Neural cell (in vitro differentiated cells): ENCODE measurements at regions not wholly inside any gene's neighbourhood (a gene's known extent, or its start where the extent isn't known, plus 50 kb on each side); places are given as distances from the start of the nearest gene placed in this dataset.

Experiments
- EZH2 ChIP-seq: fragments of 200-600, 300-800 bp; shearing (Covaris generic), sonication (generic); IDR thresholded peaks from 2 replicates; pipeline ENCODE4 v1.6.1; 2014; ENCODE audit warnings: antibody characterized with exemption, low read length, borderline replicate concordance, mild to moderate bottlenecking; ENCODE audit not compliant: insufficient read depth, poor library complexity, severe bottlenecking
- MXI1 ChIP-seq: fragments of 450-650 bp; conservative IDR thresholded peaks from 2 replicates; pipeline ENCODE4 v1.6.1; 2014; ENCODE audit warnings: antibody characterized with exemption, mild to moderate bottlenecking; ENCODE audit not compliant: poor library complexity, severe bottlenecking
- TAF1 ChIP-seq: IDR thresholded peaks from 2 replicates; pipeline ENCODE4 v1.6.1; 2012; ENCODE audit warnings: low read depth
- TF ChIP-seq, protein P1 (sequence below): fragments of 450-650 bp; IDR thresholded peaks from 2 replicates; pipeline ENCODE4 v1.5.1; 2014; ENCODE audit warnings: antibody characterized with exemption, mild to moderate bottlenecking, moderate library complexity; ENCODE audit not compliant: poor library complexity, severe bottlenecking

DNA sequence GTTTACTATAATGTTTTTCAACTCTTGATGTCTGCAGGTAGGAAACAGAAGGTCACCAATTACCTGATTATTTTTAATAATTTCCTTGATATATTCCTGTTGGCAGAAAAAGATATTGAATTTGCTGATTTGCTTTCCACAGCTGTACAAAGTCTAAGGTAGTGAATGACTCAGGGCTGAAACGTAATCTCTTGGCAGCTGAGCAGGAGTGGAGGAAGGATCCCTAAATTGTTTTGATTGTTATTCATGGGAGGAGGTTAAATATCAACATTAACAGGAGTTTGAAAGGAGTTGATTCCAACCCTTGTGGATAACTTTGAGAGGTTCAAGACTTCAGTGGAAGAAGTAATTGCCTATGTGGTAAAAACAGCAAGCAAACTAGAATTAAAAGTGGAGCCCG is 345.2 kb upstream of the SLC8A1 start:
- no peak for TF ChIP-seq EZH2
- TF ChIP-seq MXI1, result no peak
- TF ChIP-seq TAF1, result no peak
- TF ChIP-seq, protein P1, sequence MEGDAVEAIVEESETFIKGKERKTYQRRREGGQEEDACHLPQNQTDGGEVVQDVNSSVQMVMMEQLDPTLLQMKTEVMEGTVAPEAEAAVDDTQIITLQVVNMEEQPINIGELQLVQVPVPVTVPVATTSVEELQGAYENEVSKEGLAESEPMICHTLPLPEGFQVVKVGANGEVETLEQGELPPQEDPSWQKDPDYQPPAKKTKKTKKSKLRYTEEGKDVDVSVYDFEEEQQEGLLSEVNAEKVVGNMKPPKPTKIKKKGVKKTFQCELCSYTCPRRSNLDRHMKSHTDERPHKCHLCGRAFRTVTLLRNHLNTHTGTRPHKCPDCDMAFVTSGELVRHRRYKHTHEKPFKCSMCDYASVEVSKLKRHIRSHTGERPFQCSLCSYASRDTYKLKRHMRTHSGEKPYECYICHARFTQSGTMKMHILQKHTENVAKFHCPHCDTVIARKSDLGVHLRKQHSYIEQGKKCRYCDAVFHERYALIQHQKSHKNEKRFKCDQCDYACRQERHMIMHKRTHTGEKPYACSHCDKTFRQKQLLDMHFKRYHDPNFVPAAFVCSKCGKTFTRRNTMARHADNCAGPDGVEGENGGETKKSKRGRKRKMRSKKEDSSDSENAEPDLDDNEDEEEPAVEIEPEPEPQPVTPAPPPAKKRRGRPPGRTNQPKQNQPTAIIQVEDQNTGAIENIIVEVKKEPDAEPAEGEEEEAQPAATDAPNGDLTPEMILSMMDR, result no peak
